Kidney capillary endothelial cell (primary cell): ENCODE measurements at regions not wholly inside any gene's neighbourhood (a gene's known extent, or its start where the extent isn't known, plus 50 kb on each side); places are given as distances from the start of the nearest gene placed in this dataset.
"Not testable (repeated sequence)": the region's sequence is repeated elsewhere in the genome, so short reads cannot be mapped to it uniquely, and the experiment has no call there.

Experiments
- DNase-seq: peaks from one replicate; pipeline ENCODE4 v3.0.0-alpha.2; 2018; ENCODE audit warnings: low spot score

- peak; percentile 21 for DNase-seq
These were observed 545.8 kb downstream of the LIG4 start for GRCh38 chr13:107669391-107669993.

GRCh38 chr13:107665926-107666458 lies 549.3 kb downstream of the LIG4 start:
- DNase-seq: no peak

GRCh38 chr13:107650081-107650701 lies 565.1 kb downstream of the LIG4 start:
- DNase-seq: peak; percentile 50

GRCh38 chr13:107649079-107649478 lies 566.3 kb downstream of the LIG4 start:
- DNase-seq: no peak

- DNase-seq: no peak
These were observed 571.2 kb downstream of the LIG4 start for GRCh38 chr13:107644136-107644535.

DNA sequence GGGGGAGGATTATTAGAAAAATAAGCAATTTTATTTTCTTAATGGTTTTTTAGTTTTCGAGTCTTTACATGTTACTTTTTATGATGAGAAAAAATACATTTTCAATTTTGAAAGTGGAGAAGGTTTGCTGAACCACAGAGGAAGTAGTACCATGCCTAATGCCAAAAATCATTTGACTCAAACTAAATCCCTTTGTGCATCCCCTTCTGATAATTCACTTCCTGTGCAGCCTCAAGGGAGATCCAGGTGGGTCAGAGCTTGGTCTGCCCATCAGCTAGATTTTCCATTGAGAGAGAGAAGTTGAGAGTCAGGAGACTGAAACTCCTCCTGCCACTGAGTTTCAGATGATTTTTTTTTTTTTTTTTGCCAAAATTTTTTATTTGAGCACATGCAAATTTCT lies 571.7 kb downstream of the LIG4 start:
- DNase-seq: no peak

- DNase-seq: no peak
These were observed 572.5 kb downstream of the LIG4 start for GRCh38 chr13:107642831-107643230.

DNA sequence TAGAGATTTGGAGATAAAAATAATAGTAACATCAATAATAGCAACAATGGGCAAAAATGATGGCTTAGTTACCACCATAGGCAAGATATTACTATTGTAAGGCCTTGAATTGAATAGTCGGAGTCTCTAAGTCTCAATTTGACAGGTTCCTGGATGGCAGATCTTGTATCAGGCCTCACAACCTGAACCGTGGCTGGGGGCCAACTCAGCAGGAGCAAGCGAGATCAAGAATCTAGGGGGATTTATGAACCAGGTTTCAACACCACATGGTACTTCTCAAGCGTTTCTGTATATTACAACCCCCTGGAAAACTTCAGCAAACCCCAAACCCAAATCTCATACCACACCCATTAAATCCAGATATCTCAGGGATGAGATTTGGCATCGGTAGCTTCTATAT lies 573.8 kb downstream of the LIG4 start:
- DNase-seq: no peak

DNA sequence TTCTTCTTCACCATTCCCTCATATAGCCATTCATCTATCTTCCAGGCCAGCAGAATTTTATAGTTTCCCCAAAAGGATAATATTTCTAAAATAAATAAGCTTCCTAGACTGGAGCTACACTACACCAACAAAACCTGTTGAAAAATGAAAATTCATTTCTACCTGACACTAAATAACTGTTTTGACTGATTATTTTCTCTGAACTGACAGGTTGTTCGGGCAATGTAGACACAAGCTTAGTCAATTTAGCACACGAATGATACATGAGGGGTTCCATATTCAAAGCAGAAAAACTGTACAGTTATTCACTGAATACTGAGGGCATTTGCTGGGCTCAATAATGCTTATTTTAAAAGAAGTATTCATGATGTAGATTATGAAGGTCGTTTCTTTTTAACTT lies 589.7 kb downstream of the LIG4 start:
- no peak for DNase-seq

DNA sequence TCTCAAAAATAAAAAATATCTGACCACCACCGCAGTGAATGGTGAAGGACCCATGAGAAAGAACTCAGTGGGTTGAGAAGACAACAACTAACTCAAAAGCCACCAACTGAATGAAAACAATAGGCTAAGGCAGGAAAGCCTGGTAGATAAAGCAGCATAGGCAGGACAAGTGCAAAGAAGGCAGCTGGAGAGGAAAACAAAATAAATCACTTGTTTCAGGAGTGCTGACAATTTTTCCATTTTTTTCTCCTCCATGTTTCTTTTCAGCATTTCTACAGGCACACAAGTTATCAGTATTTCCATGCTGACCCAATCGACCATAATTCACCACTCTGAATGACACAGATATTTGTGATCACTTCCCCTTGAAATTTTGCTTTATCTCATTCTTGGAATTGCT lies 597.8 kb downstream of the LIG4 start:
- no peak for DNase-seq

GRCh38 chr13:107612376-107612775 lies 603.0 kb downstream of the LIG4 start:
- DNase-seq: no peak

DNA sequence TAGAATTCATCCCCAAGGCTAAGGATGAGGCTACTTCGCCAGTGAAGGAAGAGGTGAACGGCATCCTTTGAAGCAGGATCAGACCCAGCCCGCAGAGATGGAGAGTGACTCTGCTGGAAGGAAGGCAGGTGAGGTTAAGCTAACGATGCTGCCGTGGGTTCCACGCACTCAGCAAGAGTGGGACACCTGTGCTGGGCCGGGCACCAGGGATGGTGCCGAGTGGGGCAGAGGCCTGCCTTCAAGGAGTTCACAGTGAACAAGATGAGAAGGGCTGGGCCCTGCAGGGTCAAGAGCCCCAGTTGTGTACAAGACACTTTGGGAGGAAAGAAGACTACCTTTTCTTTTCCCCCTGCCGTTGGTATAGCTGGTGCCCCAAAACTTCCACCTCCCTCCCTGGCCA lies 606.6 kb downstream of the LIG4 start:
- no peak for DNase-seq

DNA sequence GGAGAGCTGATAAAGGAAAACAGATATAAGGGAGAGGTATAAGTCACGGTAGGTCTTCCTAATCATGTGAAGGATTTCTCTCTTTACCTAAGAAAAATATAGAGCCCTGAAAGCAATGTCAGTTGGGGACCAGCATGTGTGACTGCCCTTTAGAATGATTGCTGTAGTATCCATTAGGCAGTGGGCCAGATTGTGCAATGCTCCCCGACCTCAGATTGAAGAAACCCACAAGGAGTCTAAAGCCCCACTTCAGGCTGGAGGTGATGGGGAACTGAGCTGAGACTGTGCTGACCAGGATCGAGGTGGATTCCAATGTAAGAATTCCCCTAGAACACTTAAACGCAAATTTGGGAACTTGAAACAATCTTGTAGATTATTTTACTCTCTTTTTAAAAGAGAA lies 614.4 kb downstream of the LIG4 start:
- DNase-seq: no peak

DNA sequence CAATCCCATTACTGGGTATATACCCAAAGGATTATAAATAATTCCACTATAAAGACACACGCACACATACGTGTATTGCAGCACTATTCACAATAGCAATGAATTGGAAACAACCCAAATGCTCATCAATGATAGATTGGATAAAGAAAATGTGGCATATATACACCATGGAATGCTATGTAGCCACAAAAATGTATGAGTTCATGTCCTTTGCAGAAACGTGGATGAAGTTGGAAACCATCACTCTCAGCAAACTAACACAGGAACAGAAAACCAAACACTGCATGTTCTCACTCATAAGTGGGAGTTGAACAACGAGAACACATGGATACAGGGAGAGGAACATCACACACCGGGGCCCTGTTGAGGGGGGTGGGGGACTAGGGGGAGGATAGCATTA lies 619.0 kb downstream of the LIG4 start:
- DNase-seq: not testable (repeated sequence)

DNA sequence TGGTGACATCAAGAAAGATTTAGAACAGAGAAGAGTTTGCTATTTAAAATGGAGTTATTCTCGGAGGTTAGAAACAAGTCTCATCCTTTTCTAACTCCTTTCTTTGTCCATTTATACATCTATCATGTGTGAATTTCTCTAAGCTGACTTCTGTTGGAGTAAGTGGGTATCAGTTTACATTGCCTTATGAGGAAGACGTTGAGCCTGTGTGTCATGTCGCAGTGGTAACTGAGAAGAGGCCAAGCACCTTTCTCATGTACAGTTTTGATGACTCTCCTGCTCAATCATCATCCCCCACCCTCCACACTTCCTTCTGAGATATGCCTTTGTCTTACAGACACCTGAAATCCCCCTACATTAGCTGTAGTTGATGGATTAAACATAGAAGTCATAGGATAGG lies 624.8 kb downstream of the LIG4 start:
- no peak for DNase-seq

GRCh38 chr13:107587681-107588080 lies 627.7 kb downstream of the LIG4 start:
- no peak for DNase-seq

DNA sequence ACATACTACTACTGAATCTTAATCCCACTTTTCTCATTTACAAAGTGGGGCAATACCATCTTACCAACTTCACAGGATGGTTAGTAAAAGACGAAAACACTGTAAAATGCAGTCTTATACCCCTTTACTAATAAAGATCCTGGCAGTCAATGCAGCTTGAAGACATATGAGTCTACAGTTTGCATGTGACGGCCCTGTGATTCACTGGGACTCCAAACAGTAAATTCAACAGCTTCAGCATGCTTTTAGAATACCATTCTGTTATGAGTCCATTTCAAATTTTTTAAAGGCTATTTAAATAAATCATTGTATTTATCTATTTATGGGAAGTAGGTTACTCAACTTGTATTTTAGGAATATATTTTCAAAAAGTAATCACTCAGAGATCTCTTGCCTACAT lies 629.1 kb downstream of the LIG4 start:
- DNase-seq: no peak

- DNase-seq: peak; percentile 64
These were observed 629.7 kb downstream of the LIG4 start for GRCh38 chr13:107585469-107586180.

DNA sequence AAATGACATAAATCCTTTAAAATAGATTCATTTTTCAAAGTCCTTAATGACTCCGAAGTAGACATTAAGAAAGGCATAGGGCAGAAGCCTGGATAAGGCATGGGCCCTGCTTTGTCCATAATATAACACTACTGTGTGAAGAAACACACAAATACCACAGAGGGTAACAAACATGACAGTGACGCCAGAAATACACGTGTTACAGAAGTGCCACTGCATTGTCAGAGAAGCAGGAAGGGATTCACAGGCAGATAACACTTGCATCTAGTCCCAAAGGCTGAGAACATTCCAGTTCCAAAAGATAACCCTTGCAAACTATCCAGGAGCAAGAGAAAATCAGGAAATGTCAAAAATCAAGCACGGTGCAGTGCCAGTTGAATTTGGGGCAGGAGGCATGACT lies 633.2 kb downstream of the LIG4 start:
- no peak for DNase-seq

- DNase-seq: no peak
These were observed 634.5 kb downstream of the LIG4 start for GRCh38 chr13:107580741-107581412.

DNA sequence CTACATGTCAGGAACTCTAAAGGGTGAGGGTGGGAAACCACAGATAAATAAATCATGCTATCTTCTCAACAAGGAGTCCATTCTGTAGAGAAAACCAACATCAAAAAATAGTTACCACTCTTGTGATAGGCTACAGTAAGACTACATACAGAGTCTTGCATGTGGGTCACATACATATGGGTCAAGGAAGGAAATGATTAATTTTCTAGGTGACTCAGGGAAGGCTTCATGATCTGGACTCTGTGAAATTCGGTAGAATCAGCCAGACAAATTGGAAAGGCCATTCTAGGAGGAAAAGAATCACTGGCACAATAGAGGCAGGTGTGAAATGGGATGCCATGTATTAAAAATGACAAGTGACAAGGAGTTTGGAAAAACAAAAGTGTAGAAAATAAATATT lies 638.9 kb downstream of the LIG4 start:
- DNase-seq: peak; percentile 76

- no peak for DNase-seq
These were observed 640.7 kb downstream of the LIG4 start for GRCh38 chr13:107574517-107575210.
